ENCODE measurements at regions not wholly inside any gene's neighbourhood (a gene's known extent, or its start where the extent isn't known, plus 50 kb on each side); places are given as distances from the start of the nearest gene placed in this dataset.

GRCh38 chr12:123040106-123040505, 59.6 kb downstream of the ARL6IP4 start:
- DNase-seq = no peak

- DNase-seq = no peak
Observed at GRCh38 chr12:123038966-123039365, 58.5 kb downstream of the ARL6IP4 start.

DNA sequence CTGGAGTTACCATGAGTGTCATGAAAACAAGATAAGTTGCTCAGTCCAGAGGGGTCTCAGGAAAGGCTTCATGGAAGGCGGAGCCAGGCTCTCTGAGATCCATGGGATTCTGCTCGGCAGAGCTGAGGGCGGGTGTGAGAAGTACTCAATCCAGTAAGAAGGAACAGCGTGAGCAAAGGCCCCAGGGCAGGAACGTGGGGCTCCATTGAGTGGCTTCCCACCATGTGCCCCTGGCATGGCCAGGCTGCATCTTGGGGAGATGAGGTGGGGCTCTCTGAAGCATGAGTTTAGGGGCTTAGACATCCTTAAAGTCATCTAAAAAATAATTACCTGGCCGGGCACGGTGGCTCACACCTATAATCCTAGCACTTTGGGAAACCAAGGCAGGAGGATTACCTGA, 58.0 kb downstream of the ARL6IP4 start:
- DNase-seq = no peak

GRCh38 chr12:123037791-123038190, 57.3 kb downstream of the ARL6IP4 start:
- DNase-seq = no peak

DNA sequence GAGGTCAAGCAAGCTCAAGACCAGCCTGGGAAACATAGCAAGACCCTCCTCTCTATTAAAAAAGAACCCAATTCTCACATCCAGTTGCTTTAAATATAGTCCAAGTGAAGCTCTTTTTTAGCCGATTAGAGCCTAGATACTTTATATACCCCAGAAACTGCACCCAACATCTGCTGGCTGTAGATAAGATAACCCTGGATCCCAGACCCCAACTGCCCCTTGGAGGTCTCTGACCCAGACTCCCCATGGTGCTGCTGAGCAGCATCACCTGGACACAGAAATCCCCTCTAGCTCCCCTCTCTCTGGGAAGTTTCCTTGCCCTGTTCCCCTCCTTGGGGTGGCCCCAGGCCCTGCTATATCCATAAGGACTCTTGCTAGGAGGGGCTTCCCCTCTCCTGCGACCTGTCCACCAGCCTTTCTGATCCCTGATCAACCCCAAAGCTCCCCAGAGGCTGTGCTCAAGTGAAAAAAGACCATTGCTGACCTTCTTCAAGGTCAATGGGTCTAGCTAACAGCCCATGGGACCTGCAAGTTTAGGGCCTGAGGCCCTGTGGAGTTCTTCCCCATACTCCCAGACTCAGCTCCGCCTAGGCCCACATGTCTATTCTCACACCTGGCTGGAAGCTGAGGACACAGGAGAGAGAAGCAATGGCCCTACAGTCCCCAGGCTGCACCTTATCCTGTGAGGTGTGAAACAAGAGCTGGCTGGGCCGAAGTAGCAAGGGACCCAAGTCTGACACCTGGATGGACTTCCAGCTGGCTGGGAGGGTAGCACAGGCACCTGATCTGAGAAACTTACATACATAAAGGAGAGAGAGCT, 56.2 kb downstream of the ARL6IP4 start:
- DNase-seq = no peak

GRCh38 chr12:123035841-123036240, 55.4 kb downstream of the ARL6IP4 start:
- DNase-seq = no peak

GRCh38 chr12:123034865-123035264, 54.4 kb downstream of the ARL6IP4 start:
- no peak for DNase-seq

DNA sequence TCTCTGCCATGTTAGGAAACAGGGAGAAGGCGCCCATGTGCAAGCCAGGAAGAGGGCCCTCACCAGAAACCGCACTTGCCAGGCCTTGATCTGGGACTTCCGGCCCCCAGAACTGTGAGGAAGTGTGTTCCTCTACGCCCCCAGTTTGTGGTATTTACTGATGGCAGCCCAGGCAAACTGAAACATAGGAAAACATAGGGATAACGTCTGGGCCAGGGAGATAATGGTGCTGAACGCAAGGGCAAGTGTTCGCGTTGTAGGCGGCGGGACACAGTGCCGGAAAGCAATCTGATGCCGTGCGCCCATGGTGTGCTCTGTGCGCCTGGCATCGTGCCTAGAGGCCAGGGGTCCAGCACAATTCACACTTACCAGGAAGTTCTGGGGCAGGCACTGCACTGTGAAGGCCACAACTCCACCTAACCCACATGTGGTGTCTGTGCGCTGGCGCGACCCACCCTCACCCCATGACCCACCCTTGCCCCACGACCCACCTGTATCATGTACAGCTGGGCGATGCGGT, 53.6 kb downstream of the ARL6IP4 start:
- DNase-seq = no peak

DNA sequence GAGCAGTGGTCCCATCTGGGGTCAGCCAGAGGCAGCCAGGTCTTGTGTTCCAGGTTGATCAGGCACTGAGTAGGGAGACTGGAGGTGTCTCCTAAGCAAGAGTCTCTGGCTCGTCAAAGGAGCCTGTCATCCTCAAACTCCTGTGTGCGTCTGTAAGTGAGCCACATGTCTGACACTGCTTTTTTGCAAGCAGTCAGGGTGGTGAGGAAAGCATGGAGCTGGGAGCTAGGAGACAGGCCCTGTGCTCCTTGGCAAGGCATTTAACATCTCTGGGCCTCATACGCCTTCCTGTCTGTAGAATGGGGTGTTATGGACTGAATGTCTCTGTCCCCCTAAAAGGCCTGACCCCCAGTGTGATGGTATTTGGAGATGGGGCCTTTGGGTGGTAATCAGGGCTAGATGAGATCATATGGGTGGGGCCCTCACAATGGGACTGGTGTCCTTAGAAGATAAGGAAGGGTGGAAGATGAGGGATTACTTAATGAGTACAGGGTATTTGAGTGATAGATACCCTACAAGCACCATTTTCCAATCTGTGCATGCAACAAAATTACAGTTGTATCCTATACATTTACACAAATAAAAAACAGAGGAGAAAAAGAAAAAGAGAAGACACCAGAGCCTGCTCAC, 53.0 kb downstream of the ARL6IP4 start:
- no peak for DNase-seq

- no peak for DNase-seq
Observed at GRCh38 chr12:123032736-123033391, 52.4 kb downstream of the ARL6IP4 start.

All from CD4-positive, alpha-beta T cell treated with Interleukin-4 for 1 hour (primary cell).